ENCODE measurements at regions not wholly inside any gene's neighbourhood (a gene's known extent, or its start where the extent isn't known, plus 50 kb on each side); places are given as distances from the start of the nearest gene placed in this dataset.

DNA sequence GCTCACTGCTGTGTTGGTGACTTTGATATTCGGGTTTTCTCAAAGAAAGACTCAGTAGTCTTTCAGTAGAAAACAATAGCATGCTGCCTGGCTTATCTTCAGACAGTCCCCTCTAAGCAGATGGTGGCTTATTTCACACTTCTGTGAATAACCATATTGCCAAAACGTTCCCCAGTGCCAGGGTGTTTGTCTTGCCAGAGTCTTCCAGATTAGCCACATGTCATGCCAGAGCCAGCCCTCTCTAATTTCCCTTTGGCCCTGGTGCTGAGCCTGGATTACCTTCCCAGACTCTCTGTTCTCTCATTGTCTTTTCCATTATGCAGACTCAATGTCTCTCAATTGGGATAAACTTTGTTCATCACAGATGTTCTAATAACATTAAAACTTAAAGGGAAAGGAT lies 488.0 kb upstream of the ATXN8OS start:
- TF ChIP-seq, protein P1, sequence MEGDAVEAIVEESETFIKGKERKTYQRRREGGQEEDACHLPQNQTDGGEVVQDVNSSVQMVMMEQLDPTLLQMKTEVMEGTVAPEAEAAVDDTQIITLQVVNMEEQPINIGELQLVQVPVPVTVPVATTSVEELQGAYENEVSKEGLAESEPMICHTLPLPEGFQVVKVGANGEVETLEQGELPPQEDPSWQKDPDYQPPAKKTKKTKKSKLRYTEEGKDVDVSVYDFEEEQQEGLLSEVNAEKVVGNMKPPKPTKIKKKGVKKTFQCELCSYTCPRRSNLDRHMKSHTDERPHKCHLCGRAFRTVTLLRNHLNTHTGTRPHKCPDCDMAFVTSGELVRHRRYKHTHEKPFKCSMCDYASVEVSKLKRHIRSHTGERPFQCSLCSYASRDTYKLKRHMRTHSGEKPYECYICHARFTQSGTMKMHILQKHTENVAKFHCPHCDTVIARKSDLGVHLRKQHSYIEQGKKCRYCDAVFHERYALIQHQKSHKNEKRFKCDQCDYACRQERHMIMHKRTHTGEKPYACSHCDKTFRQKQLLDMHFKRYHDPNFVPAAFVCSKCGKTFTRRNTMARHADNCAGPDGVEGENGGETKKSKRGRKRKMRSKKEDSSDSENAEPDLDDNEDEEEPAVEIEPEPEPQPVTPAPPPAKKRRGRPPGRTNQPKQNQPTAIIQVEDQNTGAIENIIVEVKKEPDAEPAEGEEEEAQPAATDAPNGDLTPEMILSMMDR (IDR thresholded peaks at IDR 0.05): no peak
- TF ChIP-seq POLR2A (IDR thresholded peaks at IDR 0.05): no peak
